GM19025 (cell line): ENCODE measurements at regions not wholly inside any gene's neighbourhood (a gene's known extent, or its start where the extent isn't known, plus 50 kb on each side); places are given as distances from the start of the nearest gene placed in this dataset.
"Not testable (repeated sequence)": the region's sequence is repeated elsewhere in the genome, so short reads cannot be mapped to it uniquely, and the experiment has no call there.

ENCODE experiments used
- ATAC-seq: cut with Tn5 transposase; IDR thresholded peaks from one replicate; pipeline ENCODE4 v1.9.1; 2021; ENCODE audit warnings: mild to moderate bottlenecking, low read depth, moderate library complexity; ENCODE audit not compliant: unreplicated experiment

GRCh38 chr10:47711428-47711827, 52.0 kb downstream of the SYT15B start:
- not testable (repeated sequence) for ATAC-seq

- ATAC-seq, result not testable (repeated sequence)
Observed at GRCh38 chr10:47710443-47710842, 52.9 kb downstream of the SYT15B start.

GRCh38 chr10:47705698-47706414, 57.5 kb downstream of the SYT15B start:
- ATAC-seq, result peak; percentile 88

- ATAC-seq, result not testable (repeated sequence)
Observed at GRCh38 chr10:47701285-47701684, 62.1 kb downstream of the SYT15B start.

- not testable (repeated sequence) for ATAC-seq
Observed at GRCh38 chr10:47699854-47700253, 63.5 kb downstream of the SYT15B start.

- ATAC-seq, result not testable (repeated sequence)
Observed at GRCh38 chr10:47696170-47696569, 67.2 kb downstream of the SYT15B start.

GRCh38 chr10:47695149-47695548, 68.2 kb downstream of the SYT15B start:
- ATAC-seq, result not testable (repeated sequence)

- not testable (repeated sequence) for ATAC-seq
Observed at GRCh38 chr10:47690304-47690703, 73.1 kb downstream of the SYT15B start.

- not testable (repeated sequence) for ATAC-seq
Observed at GRCh38 chr10:47683826-47684475, 79.4 kb downstream of the SYT15B start.

GRCh38 chr10:47681638-47681990, 81.8 kb downstream of the SYT15B start:
- ATAC-seq, result not testable (repeated sequence)

GRCh38 chr10:47680848-47681637, 82.3 kb downstream of the SYT15B start:
- ATAC-seq, result not testable (repeated sequence)

- not testable (repeated sequence) for ATAC-seq
Observed at GRCh38 chr10:47676102-47676501, 87.3 kb downstream of the SYT15B start.

- ATAC-seq, result not testable (repeated sequence)
Observed at GRCh38 chr10:47675577-47675976, 87.8 kb downstream of the SYT15B start.

- ATAC-seq, result not testable (repeated sequence)
Observed at GRCh38 chr10:47673128-47673527, 90.3 kb downstream of the SYT15B start.

- not testable (repeated sequence) for ATAC-seq
Observed at GRCh38 chr10:47670857-47671256, 92.5 kb downstream of the SYT15B start.

GRCh38 chr10:47661955-47662577, 101.3 kb downstream of the SYT15B start:
- ATAC-seq, result not testable (repeated sequence)

- ATAC-seq, result not testable (repeated sequence)
Observed at GRCh38 chr10:47656732-47657131, 106.7 kb downstream of the SYT15B start.

- not testable (repeated sequence) for ATAC-seq
Observed at GRCh38 chr10:47654161-47654560, 109.2 kb downstream of the SYT15B start.

GRCh38 chr10:47648594-47648993, 114.8 kb downstream of the SYT15B start:
- not testable (repeated sequence) for ATAC-seq

- ATAC-seq, result not testable (repeated sequence)
Observed at GRCh38 chr10:47647523-47648101, 115.8 kb downstream of the SYT15B start.
